MM.1S (cell line): ENCODE measurements at regions not wholly inside any gene's neighbourhood (a gene's known extent, or its start where the extent isn't known, plus 50 kb on each side); places are given as distances from the start of the nearest gene placed in this dataset.

ENCODE experiments used
- DNase-seq: peaks from one replicate; pipeline ENCODE4 v3.0.0-alpha.2; 2015
- H2AFZ ChIP-seq: fragments of 300-600 bp; sonication (generic); 2 replicates; pipeline ENCODE4 v1.6.0; 2016; ENCODE audit warnings: antibody characterized with exemption, low read length
- H3F3A ChIP-seq: fragments of 300-600 bp; sonication (generic); 2 replicates; pipeline ENCODE4 v1.6.1; 2016; ENCODE audit warnings: mild to moderate bottlenecking, antibody characterized with exemption, low read length, moderate library complexity, mixed read lengths; ENCODE audit not compliant: insufficient read depth
- H3K27ac ChIP-seq: fragments of 300-600 bp; sonication (generic); 2 replicates; pipeline ENCODE4 v1.5.1; 2016; ENCODE audit warnings: mild to moderate bottlenecking, low read length
- H3K27me3 ChIP-seq: fragments of 300-600 bp; sonication (generic); replicated peaks from 2 replicates; pipeline ENCODE4 v1.6.0; 2016; ENCODE audit warnings: low read length; ENCODE audit not compliant: insufficient read depth
- H3K36me3 ChIP-seq: fragments of 300-600 bp; sonication (generic); replicated peaks from 2 replicates; pipeline ENCODE4 v1.6.1; 2016; ENCODE audit warnings: mild to moderate bottlenecking, low read length, mixed read lengths; ENCODE audit not compliant: insufficient read depth
- H3K4me1 ChIP-seq: fragments of 300-600 bp; sonication (generic); 2 replicates; pipeline ENCODE4 v1.6.1; 2016; ENCODE audit warnings: low read length, mixed read lengths
- H3K4me2 ChIP-seq: fragments of 300-600 bp; sonication (generic); 2 replicates; pipeline ENCODE4 v1.6.0; 2016; ENCODE audit warnings: low read depth, low read length
- H3K4me3 ChIP-seq: fragments of 300-600 bp; sonication (generic); 2 replicates; pipeline ENCODE4 v1.5.1; 2016; ENCODE audit warnings: low read length, mixed read lengths
- H3K79me2 ChIP-seq: fragments of 300-600 bp; sonication (generic); 2 replicates; pipeline ENCODE4 v1.6.1; 2016; ENCODE audit warnings: mixed run types, low read length, mixed read lengths
- H3K9ac ChIP-seq: fragments of 300-600 bp; sonication (generic); 2 replicates; pipeline ENCODE4 v1.6.1; 2016; ENCODE audit warnings: low read length, mixed read lengths
- H3K9me2 ChIP-seq: fragments of 300-600 bp; sonication (generic); replicated peaks from 2 replicates; pipeline ENCODE4 v1.6.1; 2016; ENCODE audit warnings: mild to moderate bottlenecking, low read length, mixed read lengths; ENCODE audit not compliant: insufficient read depth
- H3K9me3 ChIP-seq: fragments of 300-600 bp; sonication (generic); replicated peaks from 2 replicates; pipeline ENCODE4 v1.6.1; 2016; ENCODE audit warnings: mild to moderate bottlenecking, low read length, mixed read lengths; ENCODE audit not compliant: insufficient read depth
- H4K20me1 ChIP-seq: fragments of 300-600 bp; sonication (generic); 2 replicates; pipeline ENCODE4 v1.6.1; 2016; ENCODE audit warnings: mild to moderate bottlenecking, low read length, moderate library complexity, mixed read lengths; ENCODE audit not compliant: insufficient read depth
- CTCF ChIP-seq: fragments of 300-600 bp; sonication (generic); IDR thresholded peaks from 2 replicates; pipeline ENCODE4 v1.5.1; 2016; ENCODE audit warnings: antibody characterized with exemption, low read length, mixed read lengths
- EZH2 ChIP-seq: fragments of 300-600 bp; sonication (generic); optimal IDR thresholded peaks from 2 replicates; pipeline ENCODE3; 2017; ENCODE audit warnings: low read depth, mild to moderate bottlenecking, antibody characterized with exemption, low read length, mixed read lengths
- EZH2phosphoT487 ChIP-seq: fragments of 300-600 bp; sonication (generic); IDR thresholded peaks from 2 replicates; pipeline ENCODE4 v1.6.1; 2018; ENCODE audit warnings: antibody characterized with exemption, low read length

DNA sequence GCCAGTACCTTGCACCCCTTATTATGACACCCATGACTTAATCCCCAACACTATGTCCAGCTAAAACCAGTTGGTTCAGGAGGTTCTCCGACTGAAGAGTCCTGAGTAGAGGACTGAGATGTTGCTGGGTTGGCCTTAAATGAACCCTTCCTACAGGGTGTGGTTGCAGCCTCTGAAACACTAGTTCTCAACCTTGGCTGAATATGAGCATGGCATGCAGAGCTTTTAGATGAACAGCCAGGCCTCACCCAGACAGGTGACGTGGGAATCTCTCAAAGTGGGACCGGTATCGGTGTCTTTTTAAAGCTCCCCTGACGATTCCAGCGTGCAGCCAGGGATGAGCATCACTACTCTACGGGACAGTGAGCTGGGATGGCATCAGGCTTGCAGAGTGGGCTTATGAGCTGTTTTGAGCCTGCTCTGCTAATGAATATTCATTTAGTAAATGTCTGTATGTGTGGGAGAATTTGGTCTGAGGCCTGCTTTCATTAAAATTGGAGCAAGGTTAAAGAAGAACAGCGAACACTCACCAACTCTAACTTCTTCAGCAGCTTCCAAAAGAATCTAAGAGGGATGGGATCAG lies 79.7 kb upstream of the PRICKLE2 start:
- H3K79me2 ChIP-seq, result no peaks in the 10 kb centered on the region
- H3F3A ChIP-seq, result no peaks in the 10 kb centered on the region
- H3K9ac ChIP-seq, result no peak overlapping the region
- H4K20me1 ChIP-seq, result no peaks in the 10 kb centered on the region
- H3K27ac ChIP-seq, result no peak overlapping the region
- no peaks in the 10 kb centered on the region for H3K9me3 ChIP-seq
- H3K36me3 ChIP-seq, result no peaks in the 10 kb centered on the region
- H3K27me3 ChIP-seq, result no peaks in the 10 kb centered on the region
- no peaks in the 10 kb centered on the region for H3K4me1 ChIP-seq
- no peak for DNase-seq
- H3K4me2 ChIP-seq, result no peak overlapping the region
- no peak overlapping the region for H3K4me3 ChIP-seq
- H2AFZ ChIP-seq, result no peak overlapping the region
- H3K9me2 ChIP-seq, result no peaks in the 10 kb centered on the region
- no peak for TF ChIP-seq EZH2
- no peak for TF ChIP-seq EZH2phosphoT487
- TF ChIP-seq CTCF, result no peak

DNA sequence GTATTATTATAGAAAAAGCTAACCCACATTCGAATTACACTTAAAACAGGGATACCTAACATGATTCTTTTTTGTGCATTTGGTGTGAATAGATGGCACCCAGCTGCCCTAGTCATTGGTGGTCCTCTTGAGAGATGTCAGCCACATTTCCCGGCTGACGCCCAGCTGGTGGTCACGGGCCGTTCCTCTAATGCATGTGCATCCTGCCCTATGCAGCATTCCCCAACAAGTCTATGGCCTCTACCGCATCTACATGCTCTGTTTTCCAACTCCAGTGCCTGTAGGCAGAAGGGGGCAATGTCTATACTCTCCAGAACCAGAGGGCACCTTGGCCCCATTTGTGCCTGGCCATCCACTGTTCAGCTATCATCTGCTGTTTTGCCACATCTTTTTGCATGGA lies 78.6 kb upstream of the PRICKLE2 start:
- Histone ChIP-seq H3K27ac (no peak overlapping the region), H3K79me2 (no peaks in the 10 kb centered on the region), H3K9ac (no peak overlapping the region), H3K4me3 (no peak overlapping the region), H2AFZ (no peak overlapping the region), H3K4me1 (no peaks in the 10 kb centered on the region), H3K9me2 (no peaks in the 10 kb centered on the region), H3K27me3 (no peaks in the 10 kb centered on the region), H3K9me3 (no peaks in the 10 kb centered on the region), H3K4me2 (no peak overlapping the region), H3K36me3 (no peaks in the 10 kb centered on the region), H4K20me1 (no peaks in the 10 kb centered on the region), H3F3A (no peaks in the 10 kb centered on the region)
- no peak for TF ChIP-seq CTCF
- no peak for TF ChIP-seq EZH2phosphoT487
- TF ChIP-seq EZH2, result no peak
- DNase-seq, result no peak

- no peak overlapping the region for H2AFZ ChIP-seq
- no peak overlapping the region for H3K4me2 ChIP-seq
- no peak overlapping the region for H3K4me3 ChIP-seq
- H3K36me3 ChIP-seq, result no peaks in the 10 kb centered on the region
- no peak overlapping the region for H3K27ac ChIP-seq
- no peaks in the 10 kb centered on the region for H3F3A ChIP-seq
- no peak for DNase-seq
- TF ChIP-seq EZH2phosphoT487, result no peak
- TF ChIP-seq CTCF, result no peak
- no peak for TF ChIP-seq EZH2
- no peaks in the 10 kb centered on the region for H4K20me1 ChIP-seq
- no peaks in the 10 kb centered on the region for H3K4me1 ChIP-seq
- H3K9me2 ChIP-seq, result no peaks in the 10 kb centered on the region
- no peaks in the 10 kb centered on the region for H3K27me3 ChIP-seq
- H3K9me3 ChIP-seq, result no peaks in the 10 kb centered on the region
- H3K79me2 ChIP-seq, result no peaks in the 10 kb centered on the region
- H3K9ac ChIP-seq, result no peak overlapping the region
These were observed 78.1 kb upstream of the PRICKLE2 start for GRCh38 chr3:64303401-64303800.
